GM12878 (cell line): ENCODE measurements at regions not wholly inside any gene's neighbourhood (a gene's known extent, or its start where the extent isn't known, plus 50 kb on each side); places are given as distances from the start of the nearest gene placed in this dataset.

Experiments used
- CBX3 ChIP-seq: fragments of 200-600 bp; sonication (generic); IDR thresholded peaks from 2 replicates; pipeline ENCODE4 v1.6.1; 2016; ENCODE audit warnings: low read depth, borderline replicate concordance
- CREB1 ChIP-seq: IDR thresholded peaks from 2 replicates; pipeline ENCODE4 v1.6.1; 2012; ENCODE audit warnings: low read depth, mild to moderate bottlenecking, inconsistent platforms
- E2F8 ChIP-seq: fragments of 450-650 bp; IDR thresholded peaks from 2 replicates; pipeline ENCODE4 v1.6.1; 2018; ENCODE audit warnings: mild to moderate bottlenecking, low read depth, moderate library complexity; ENCODE audit not compliant: partially characterized antibody
- HDGF ChIP-seq: fragments of 450-650 bp; IDR thresholded peaks from 2 replicates; pipeline ENCODE4 v1.6.1; 2016; ENCODE audit warnings: antibody characterized with exemption
- IRF3 ChIP-seq: fragments of 450-650 bp; IDR thresholded peaks from 2 replicates; pipeline ENCODE4 v1.6.1; 2014; ENCODE audit warnings: mild to moderate bottlenecking
- IRF4 ChIP-seq: IDR thresholded peaks from 2 replicates; pipeline ENCODE4 v1.6.1; 2011; ENCODE audit warnings: low read depth, low read length
- NFXL1 ChIP-seq: fragments of 450-650 bp; IDR thresholded peaks from 2 replicates; pipeline ENCODE4 v1.6.1; 2017; ENCODE audit warnings: antibody characterized with exemption, mild to moderate bottlenecking, borderline replicate concordance
- NFYB ChIP-seq: IDR thresholded peaks from 2 replicates; pipeline ENCODE4 v1.6.1; 2011; ENCODE audit warnings: low read depth, mild to moderate bottlenecking, low read length, improper control_type of control experiment, moderate library complexity; ENCODE audit not compliant: insufficient read depth
- NR2F1 ChIP-seq: fragments of 450-650 bp; conservative IDR thresholded peaks from 2 replicates; pipeline ENCODE4 v1.6.1; 2017; ENCODE audit warnings: mild to moderate bottlenecking
- PML ChIP-seq: IDR thresholded peaks from 2 replicates; pipeline ENCODE4 v1.6.1; 2012; ENCODE audit warnings: low read length, inconsistent platforms
- RAD21 ChIP-seq: IDR thresholded peaks from 2 replicates; pipeline ENCODE4 v1.6.1; 2011; ENCODE audit warnings: mild to moderate bottlenecking, low read depth, low read length, moderate library complexity; ENCODE audit not compliant: insufficient read depth
- RB1 ChIP-seq: fragments of 450-650 bp; formaldehyde crosslinking; IDR thresholded peaks from 2 replicates; pipeline ENCODE4 v1.6.1; 2017; ENCODE audit warnings: mild to moderate bottlenecking, borderline replicate concordance
- RUNX3 ChIP-seq: IDR thresholded peaks from 2 replicates; pipeline ENCODE4 v1.6.1; 2012; ENCODE audit warnings: low read length, inconsistent platforms
- SMC3 ChIP-seq: IDR thresholded peaks from 2 replicates; pipeline ENCODE4 v1.6.1; 2011; ENCODE audit warnings: low read length, improper control_type of control experiment, borderline replicate concordance
- YBX1 ChIP-seq: fragments of 450-650 bp; IDR thresholded peaks from 2 replicates; pipeline ENCODE4 v1.6.1; 2016; ENCODE audit warnings: antibody characterized with exemption
- ZNF592 ChIP-seq: fragments of 450-650 bp; IDR thresholded peaks from 2 replicates; pipeline ENCODE4 v1.6.1; 2017; ENCODE audit warnings: mild to moderate bottlenecking, moderate library complexity
- TF ChIP-seq, protein P1 (sequence below): fragments of 450-650 bp; IDR thresholded peaks from 2 replicates; pipeline ENCODE4 v1.6.1; 2016; ENCODE audit warnings: mild to moderate bottlenecking
- TF ChIP-seq, protein P2 (sequence below): fragments of 450-650 bp; formaldehyde crosslinking; IDR thresholded peaks from 2 replicates; pipeline ENCODE4 v1.4.0; 2022; ENCODE audit warnings: mild to moderate bottlenecking, moderate library complexity

DNA sequence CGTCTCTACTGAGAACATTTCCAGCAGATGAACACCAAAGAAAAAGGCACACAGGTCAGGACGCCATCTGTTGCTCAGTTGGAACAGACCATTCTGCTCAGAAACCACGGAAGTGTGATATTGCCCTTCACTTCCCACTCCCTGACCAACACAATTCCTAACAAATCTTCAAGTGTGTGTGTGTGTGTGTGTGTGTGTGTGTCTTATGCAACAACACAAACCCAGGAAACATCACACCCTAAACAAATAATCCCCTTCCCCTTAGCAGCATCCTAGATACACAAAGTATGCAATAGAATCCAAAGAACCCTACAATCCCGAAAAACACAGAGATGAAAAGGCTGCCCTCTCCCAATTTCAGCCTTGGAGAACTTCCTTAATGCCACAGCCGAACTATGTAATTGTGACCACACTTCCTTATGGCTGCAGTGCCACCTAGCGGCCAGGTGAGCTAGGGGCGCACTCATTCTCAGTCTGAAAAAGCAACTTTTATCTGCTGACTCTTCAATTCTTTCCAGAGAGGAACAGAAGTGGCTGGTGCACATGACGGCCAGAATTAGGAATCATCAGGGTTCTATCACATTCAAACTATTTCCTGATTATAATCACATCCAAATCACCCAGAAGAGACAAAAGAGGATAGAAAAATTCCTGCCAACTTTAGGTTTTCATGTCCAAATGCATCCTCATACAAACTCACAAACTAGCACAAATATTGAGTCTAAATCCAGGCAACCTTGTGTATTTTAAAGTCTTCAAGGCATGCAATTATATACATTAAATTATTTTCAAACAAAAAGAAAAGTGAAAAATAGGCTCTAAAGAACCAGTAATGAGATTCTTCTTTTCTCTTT, 164.9 kb downstream of the DHX15 start (continued):
- TF ChIP-seq PML: no peak
- TF ChIP-seq IRF4: 0 out of 2 replicates have a peak, but pooled peaks have one; percentile 22
- TF ChIP-seq, protein P1, sequence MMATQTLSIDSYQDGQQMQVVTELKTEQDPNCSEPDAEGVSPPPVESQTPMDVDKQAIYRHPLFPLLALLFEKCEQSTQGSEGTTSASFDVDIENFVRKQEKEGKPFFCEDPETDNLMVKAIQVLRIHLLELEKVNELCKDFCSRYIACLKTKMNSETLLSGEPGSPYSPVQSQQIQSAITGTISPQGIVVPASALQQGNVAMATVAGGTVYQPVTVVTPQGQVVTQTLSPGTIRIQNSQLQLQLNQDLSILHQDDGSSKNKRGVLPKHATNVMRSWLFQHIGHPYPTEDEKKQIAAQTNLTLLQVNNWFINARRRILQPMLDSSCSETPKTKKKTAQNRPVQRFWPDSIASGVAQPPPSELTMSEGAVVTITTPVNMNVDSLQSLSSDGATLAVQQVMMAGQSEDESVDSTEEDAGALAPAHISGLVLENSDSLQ: no peak
- TF ChIP-seq ZNF592: no peak
- TF ChIP-seq HDGF: no peak
- TF ChIP-seq RUNX3: peak; percentile 28; the same call in 1 of the 2 replicates
- no peak for TF ChIP-seq NFYB
- no peak for TF ChIP-seq NFXL1
- no peak for TF ChIP-seq CBX3
- TF ChIP-seq RAD21: peak; percentile 95
- TF ChIP-seq IRF3: no peak
- TF ChIP-seq YBX1: no peak
- TF ChIP-seq, protein P2, sequence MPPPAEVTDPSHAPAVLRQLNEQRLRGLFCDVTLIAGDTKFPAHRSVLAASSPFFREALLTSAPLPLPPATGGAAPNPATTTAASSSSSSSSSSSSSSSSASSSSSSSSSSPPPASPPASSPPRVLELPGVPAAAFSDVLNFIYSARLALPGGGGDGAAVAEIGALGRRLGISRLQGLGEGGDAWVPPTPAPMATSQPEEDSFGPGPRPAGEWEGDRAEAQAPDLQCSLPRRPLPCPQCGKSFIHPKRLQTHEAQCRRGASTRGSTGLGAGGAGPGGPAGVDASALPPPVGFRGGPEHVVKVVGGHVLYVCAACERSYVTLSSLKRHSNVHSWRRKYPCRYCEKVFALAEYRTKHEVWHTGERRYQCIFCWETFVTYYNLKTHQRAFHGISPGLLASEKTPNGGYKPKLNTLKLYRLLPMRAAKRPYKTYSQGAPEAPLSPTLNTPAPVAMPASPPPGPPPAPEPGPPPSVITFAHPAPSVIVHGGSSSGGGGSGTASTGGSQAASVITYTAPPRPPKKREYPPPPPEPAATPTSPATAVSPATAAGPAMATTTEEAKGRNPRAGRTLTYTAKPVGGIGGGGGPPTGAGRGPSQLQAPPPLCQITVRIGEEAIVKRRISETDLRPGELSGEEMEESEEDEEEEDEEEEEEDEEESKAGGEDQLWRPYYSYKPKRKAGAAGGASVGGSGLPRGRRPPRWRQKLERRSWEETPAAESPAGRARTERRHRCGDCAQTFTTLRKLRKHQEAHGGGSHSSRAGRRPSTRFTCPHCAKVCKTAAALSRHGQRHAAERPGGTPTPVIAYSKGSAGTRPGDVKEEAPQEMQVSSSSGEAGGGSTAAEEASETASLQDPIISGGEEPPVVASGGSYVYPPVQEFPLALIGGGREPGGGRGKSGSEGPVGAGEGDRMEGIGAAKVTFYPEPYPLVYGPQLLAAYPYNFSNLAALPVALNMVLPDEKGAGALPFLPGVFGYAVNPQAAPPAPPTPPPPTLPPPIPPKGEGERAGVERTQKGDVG (CRISPR knock-in tag): no peak
- TF ChIP-seq SMC3: peak; percentile 76
- no peak for TF ChIP-seq RB1
- TF ChIP-seq CREB1: no peak
- no peak for TF ChIP-seq E2F8
- no peak for TF ChIP-seq NR2F1
